ENCODE measurements at regions not wholly inside any gene's neighbourhood (a gene's known extent, or its start where the extent isn't known, plus 50 kb on each side); places are given as distances from the start of the nearest gene placed in this dataset.
A peak's percentile ranks its signal among the peaks of the same experiment; 100 is the strongest.

GRCh38 chr9:11915699-11916098 is 777.5 kb upstream of the TYRP1 start:
- TF ChIP-seq, protein P1, sequence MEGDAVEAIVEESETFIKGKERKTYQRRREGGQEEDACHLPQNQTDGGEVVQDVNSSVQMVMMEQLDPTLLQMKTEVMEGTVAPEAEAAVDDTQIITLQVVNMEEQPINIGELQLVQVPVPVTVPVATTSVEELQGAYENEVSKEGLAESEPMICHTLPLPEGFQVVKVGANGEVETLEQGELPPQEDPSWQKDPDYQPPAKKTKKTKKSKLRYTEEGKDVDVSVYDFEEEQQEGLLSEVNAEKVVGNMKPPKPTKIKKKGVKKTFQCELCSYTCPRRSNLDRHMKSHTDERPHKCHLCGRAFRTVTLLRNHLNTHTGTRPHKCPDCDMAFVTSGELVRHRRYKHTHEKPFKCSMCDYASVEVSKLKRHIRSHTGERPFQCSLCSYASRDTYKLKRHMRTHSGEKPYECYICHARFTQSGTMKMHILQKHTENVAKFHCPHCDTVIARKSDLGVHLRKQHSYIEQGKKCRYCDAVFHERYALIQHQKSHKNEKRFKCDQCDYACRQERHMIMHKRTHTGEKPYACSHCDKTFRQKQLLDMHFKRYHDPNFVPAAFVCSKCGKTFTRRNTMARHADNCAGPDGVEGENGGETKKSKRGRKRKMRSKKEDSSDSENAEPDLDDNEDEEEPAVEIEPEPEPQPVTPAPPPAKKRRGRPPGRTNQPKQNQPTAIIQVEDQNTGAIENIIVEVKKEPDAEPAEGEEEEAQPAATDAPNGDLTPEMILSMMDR (conservative IDR thresholded peaks at IDR 0.05; ENCODE audit: low read depth, low read length) = no peak
- no peak overlapping the region for H3K4me3 ChIP-seq (ENCODE audit: low read depth, low read length)
- DNase-seq (ENCODE audit: low read depth) = no peak

DNA sequence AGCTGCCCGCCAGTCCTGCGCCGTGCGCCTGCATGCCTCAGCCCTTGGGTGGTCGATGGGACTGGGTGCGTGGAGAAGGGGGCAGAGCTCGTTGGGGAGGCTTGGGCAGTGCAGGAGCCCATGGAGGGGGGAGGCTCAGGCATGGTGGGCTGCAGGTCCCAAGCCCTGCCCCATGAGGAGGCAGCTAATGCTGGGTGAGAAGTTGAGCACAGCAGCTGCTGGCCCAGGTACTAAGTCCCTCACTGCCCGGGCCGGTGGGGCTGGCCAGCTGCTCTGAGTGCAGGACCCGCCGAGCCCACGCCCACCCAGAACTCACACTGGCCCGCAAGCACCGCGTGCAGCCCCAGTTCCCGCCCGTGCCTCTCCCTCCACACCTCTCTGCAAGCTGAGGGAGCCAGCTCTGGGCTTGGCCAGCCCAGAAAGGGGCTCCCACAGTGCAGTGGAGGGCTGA is 764.3 kb upstream of the TYRP1 start:
- H3K4me3 ChIP-seq (ENCODE audit: low read depth, low read length) = no peak overlapping the region
- no peak for DNase-seq (ENCODE audit: low read depth)
- TF ChIP-seq, protein P1 (conservative IDR thresholded peaks at IDR 0.05; ENCODE audit: low read depth, low read length) = no peak

DNA sequence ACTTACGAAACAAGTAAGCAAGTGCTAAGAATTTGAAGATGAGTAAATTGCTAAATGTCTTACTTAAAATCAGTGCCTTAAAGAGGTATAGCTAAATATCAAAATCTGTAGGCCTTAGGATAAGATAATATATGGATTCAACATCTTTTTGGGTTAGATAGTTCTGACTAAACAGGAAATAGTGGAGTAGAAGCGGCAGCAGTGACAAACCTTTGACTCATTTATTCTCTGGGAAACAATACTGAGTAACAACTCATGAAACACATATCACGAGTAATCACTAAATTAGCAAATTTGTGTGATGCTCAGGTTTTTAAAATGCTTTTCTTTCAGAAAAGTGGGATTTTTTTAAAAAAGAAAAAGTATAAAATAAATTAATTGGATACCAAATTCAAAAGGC is 762.1 kb upstream of the TYRP1 start:
- no peak overlapping the region for H3K4me3 ChIP-seq (ENCODE audit: low read depth, low read length)
- TF ChIP-seq, protein P1 (conservative IDR thresholded peaks at IDR 0.05; ENCODE audit: low read depth, low read length) = no peak
- peak; percentile 41 for DNase-seq (ENCODE audit: low read depth)

DNA sequence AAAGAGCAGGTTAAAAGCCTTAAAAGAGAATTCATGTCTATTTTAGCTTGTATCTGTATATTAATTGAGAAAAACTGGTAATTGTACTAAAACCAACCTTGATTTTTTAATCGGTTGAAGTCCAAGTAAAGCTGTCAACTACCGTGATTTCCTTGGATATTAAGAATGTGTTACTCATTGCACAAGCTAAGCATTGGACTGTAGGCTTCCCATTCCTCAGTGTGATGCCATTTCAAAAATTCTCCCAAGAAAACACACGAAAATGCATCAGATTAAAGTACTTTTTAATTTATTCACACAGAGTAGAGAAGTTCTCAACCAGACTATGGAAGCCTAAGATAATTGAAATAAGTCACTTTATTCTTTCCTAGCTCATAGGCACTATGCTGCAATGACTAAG is 761.4 kb upstream of the TYRP1 start:
- DNase-seq (ENCODE audit: low read depth) = peak; percentile 13
- no peak overlapping the region for H3K4me3 ChIP-seq (ENCODE audit: low read depth, low read length)
- TF ChIP-seq, protein P1 (conservative IDR thresholded peaks at IDR 0.05; ENCODE audit: low read depth, low read length) = no peak

- TF ChIP-seq, protein P1 (conservative IDR thresholded peaks at IDR 0.05; ENCODE audit: low read depth, low read length) = no peak
- peak; percentile 93 for DNase-seq (ENCODE audit: low read depth)
Observed at GRCh38 chr9:11933926-11934325, 759.3 kb upstream of the TYRP1 start.

GRCh38 chr9:11946531-11946930 is 746.7 kb upstream of the TYRP1 start:
- H3K4me3 ChIP-seq (ENCODE audit: low read depth, low read length) = no peak overlapping the region
- DNase-seq (ENCODE audit: low read depth) = peak; percentile 80
- TF ChIP-seq, protein P1 (conservative IDR thresholded peaks at IDR 0.05; ENCODE audit: low read depth, low read length) = no peak

More at GRCh38 chr9:11933926-11934325, 759.3 kb upstream of the TYRP1 start:
- no peak overlapping the region for H3K4me3 ChIP-seq (ENCODE audit: low read depth, low read length)

DNA sequence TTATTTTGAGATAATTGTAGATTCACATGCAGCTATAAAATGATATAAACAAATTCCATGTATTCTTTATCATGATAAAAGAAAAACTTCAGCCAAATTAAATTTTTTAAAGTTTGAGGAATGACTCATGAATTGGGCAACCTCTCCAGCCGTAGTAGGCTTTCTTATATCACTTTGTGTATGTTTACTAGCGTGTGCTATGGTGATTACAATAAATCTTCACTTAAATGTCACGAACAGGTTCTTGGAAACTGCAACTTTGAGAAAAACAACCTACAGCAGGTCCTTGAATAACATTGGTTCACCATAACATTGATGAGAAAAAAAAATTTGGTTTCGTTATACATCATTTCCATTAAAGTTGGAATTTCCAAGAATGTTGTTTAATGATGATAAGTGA is 730.9 kb upstream of the TYRP1 start:
- TF ChIP-seq, protein P1 (conservative IDR thresholded peaks at IDR 0.05; ENCODE audit: low read depth, low read length) = no peak
- no peak overlapping the region for H3K4me3 ChIP-seq (ENCODE audit: low read depth, low read length)
- peak; percentile 40 for DNase-seq (ENCODE audit: low read depth)
